ENCODE measurements at regions not wholly inside any gene's neighbourhood (a gene's known extent, or its start where the extent isn't known, plus 50 kb on each side); places are given as distances from the start of the nearest gene placed in this dataset.
A peak's percentile ranks its signal among the peaks of the same experiment; 100 is the strongest.

- peaks cover 0 to 56% (median 25%) of the 10 kb centered on the region in 4 donors for H3K4me1 ChIP-seq
- TF ChIP-seq EP300 (IDR thresholded peaks at IDR 0.05; ENCODE audit: low read depth) (no peak), POLR2AphosphoS5 (IDR thresholded peaks at IDR 0.05) (no peak), POLR2A (IDR thresholded peaks at IDR 0.05) (no peak), CTCF (IDR thresholded peaks at IDR 0.05) (no peak)
- DNase-seq: no peak
- H3K4me3 ChIP-seq: no peak overlapping the region
- no peaks in the 10 kb centered on the region for H3K9me3 ChIP-seq
- intact Hi-C loops (cut with DNase I; ENCODE audit: low total_unique reads): no loop called here
- H3K36me3 ChIP-seq: no peaks in the 10 kb centered on the region
- 75 to 82% methylated on average over 2 to 3 of the region's 3 CpGs for WGBS, 2 donors (ENCODE audit: low coverage in 1 of 2)
- in situ Hi-C loops (cut with MboI; ENCODE audit: low pct_ligation_motif_present in 1 of 4, low pct_unique_long_range_greater_than_20kb in 1 of 4, low sequenced_read_pairs in 3 of 4): no loop called here
- no peaks in the 10 kb centered on the region for H3K27me3 ChIP-seq
- no peak overlapping the region for H3K27ac ChIP-seq
Observed at GRCh38 chr9:7965063-7965462, 165.5 kb upstream of the DMAC1 start.

- 33 to 37% methylated on average over 2 to 5 of the region's 5 CpGs for WGBS, 2 donors (ENCODE audit: low coverage in 1 of 2)
- Histone ChIP-seq H3K27me3 (no peaks in the 10 kb centered on the region), H3K9me3 (no peaks in the 10 kb centered on the region), H3K4me3 (no peak overlapping the region), H3K4me1 (peaks cover 0 to 47% (median 25%) of the 10 kb centered on the region in 4 donors), H3K27ac (peak overlapping the region; percentile 65 to 74 (median 70)), H3K36me3 (no peaks in the 10 kb centered on the region)
- peak; percentile 13 for DNase-seq
- in situ Hi-C loops (cut with MboI; ENCODE audit: low pct_ligation_motif_present in 1 of 4, low pct_unique_long_range_greater_than_20kb in 1 of 4, low sequenced_read_pairs in 3 of 4): no loop called here
- TF ChIP-seq EP300 (IDR thresholded peaks at IDR 0.05; ENCODE audit: low read depth) (no peak), POLR2AphosphoS5 (IDR thresholded peaks at IDR 0.05) (peak in 1 of 3 donors; percentile 33)
- intact Hi-C loops (cut with DNase I; ENCODE audit: low total_unique reads): loop anchor here (5.0 kb wide), 1 partner anchor 929 kb away; no protein-coding TSS in a partner anchor
Observed at GRCh38 chr9:7963026-7963425, 163.4 kb upstream of the DMAC1 start.

DNA sequence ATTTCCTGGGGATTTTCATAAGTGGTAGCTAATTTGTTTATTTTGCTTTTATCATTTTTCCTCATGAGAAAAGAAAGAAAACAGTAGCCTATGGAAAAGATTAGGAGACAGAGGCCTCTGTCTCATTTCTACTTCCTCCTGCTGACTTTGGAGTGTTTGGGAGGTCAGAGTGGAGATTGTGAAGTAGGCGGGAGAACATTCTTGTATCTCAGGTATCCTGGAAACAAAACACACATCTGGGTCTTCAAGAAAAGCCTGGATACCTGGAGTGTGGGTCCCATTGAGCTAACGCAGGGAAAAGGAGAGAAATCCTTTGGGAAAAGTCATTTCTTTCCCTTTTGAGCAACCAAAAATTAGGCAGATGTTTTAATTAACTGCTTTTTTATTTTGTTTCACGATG is 161.5 kb upstream of the DMAC1 start:
- Histone ChIP-seq H3K27me3 (no peaks in the 10 kb centered on the region), H3K4me1 (peaks cover 0 to 34% (median 20%) of the 10 kb centered on the region in 4 donors), H3K27ac (peak overlapping the region; percentile 33 to 74 (median 66)), H3K9me3 (no peaks in the 10 kb centered on the region), H3K4me3 (no peak overlapping the region), H3K36me3 (no peaks in the 10 kb centered on the region)
- no peak for DNase-seq
- in situ Hi-C loops (cut with MboI; ENCODE audit: low pct_ligation_motif_present in 1 of 4, low pct_unique_long_range_greater_than_20kb in 1 of 4, low sequenced_read_pairs in 3 of 4): no loop called here
- intact Hi-C loops (cut with DNase I; ENCODE audit: low total_unique reads): loop anchor here (5.0 kb wide), 1 partner anchor 931 kb away; no protein-coding TSS in a partner anchor
- 81 to 83% methylated on average over 3 of the region's 3 CpGs for WGBS, 2 donors (ENCODE audit: low coverage in 1 of 2)
- TF ChIP-seq EP300 (IDR thresholded peaks at IDR 0.05; ENCODE audit: low read depth) (no peak), POLR2AphosphoS5 (IDR thresholded peaks at IDR 0.05) (no peak), CTCF (IDR thresholded peaks at IDR 0.05) (no peak), POLR2A (IDR thresholded peaks at IDR 0.05) (no peak)

DNA sequence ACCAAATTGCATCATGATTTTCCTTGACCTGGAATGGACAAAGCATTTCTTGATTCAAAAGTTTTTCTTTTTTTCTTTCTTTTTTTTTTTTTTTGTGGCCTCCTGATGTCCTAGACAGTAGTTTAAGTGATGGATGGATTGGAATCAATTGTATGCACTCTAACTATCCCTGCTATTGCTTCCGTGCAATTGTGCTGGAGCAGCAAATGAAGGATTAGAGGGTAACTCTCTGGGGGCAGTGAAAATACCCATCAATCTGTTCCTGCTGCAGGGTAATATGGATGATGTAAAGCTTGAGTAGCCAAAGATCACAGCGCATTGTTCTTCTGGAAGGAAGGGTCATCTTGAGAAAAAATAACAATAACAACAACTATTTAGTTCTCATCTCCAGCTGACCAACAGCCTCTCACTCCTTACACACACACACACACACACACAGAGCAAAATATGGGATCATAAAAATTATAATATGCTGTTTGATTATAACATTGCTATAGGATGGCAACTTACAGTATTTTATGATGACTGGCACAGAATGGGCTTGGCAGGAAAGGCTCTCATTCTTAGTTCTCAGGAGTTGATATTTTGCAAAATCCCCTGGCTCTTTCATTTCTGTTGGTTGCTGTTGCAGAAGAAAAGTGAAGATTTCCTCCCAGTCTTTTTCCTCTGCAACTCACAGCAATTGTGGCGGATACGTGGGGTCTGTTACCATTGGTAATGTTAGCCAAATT is 160.9 kb upstream of the DMAC1 start:
- intact Hi-C loops (cut with DNase I; ENCODE audit: low total_unique reads) (loop anchor here (5.0 kb wide), 1 partner anchor 932 kb away; no protein-coding TSS in a partner anchor), in situ Hi-C loops (cut with MboI; ENCODE audit: low pct_ligation_motif_present in 1 of 4, low pct_unique_long_range_greater_than_20kb in 1 of 4, low sequenced_read_pairs in 3 of 4) (no loop called here)
- 83 to 85% methylated on average over 4 of the region's 4 CpGs for WGBS, 2 donors (ENCODE audit: low coverage in 1 of 2)
- no peak for DNase-seq
- TF ChIP-seq EP300 (IDR thresholded peaks at IDR 0.05; ENCODE audit: low read depth) (no peak), CTCF (IDR thresholded peaks at IDR 0.05) (no peak), POLR2A (IDR thresholded peaks at IDR 0.05) (no peak), POLR2AphosphoS5 (IDR thresholded peaks at IDR 0.05) (no peak)
- Histone ChIP-seq H3K36me3 (no peaks in the 10 kb centered on the region), H3K27ac (peak overlapping the region; percentile 33 to 74 (median 66)), H3K9me3 (no peaks in the 10 kb centered on the region), H3K27me3 (no peaks in the 10 kb centered on the region), H3K4me3 (no peak overlapping the region), H3K4me1 (peaks cover 0 to 36% (median 21%) of the 10 kb centered on the region in 4 donors)

Measured in transverse colon (tissue), 4 donors.